K562 (cell line): ENCODE measurements at regions not wholly inside any gene's neighbourhood (a gene's known extent, or its start where the extent isn't known, plus 50 kb on each side); places are given as distances from the start of the nearest gene placed in this dataset.
A peak's percentile ranks its signal among the peaks of the same experiment; 100 is the strongest.

Experiments
- ATAC-seq: fragments of 200-7000 bp; cut with Tn5 transposase; 3 replicates; pipeline ENCODE4 v1.9.1; 2020; ENCODE audit warnings: moderate library complexity
- BruUV-seq: library from RNA; stranded (reverse); fragments of 400-500 nt; replicated peaks from 2 replicates; lab custom pipeline; 2021; lab: Mats Ljungman, UMichigan
- CTCF ChIA-PET: fragments of 300-600 bp; formaldehyde crosslinking; extraction: SDS; loops from one replicate; lab custom pipeline; 2021; ENCODE audit warnings: low intra/inter-chr PET ratio; lab: Yijun Ruan, JAX
- POLR2A ChIA-PET: fragments of 300-600, 350-650 bp; sonication (Branson Sonifier 250); formaldehyde crosslinking; extraction: SDS; loops from one replicate; lab custom pipeline; 2021; ENCODE audit warnings: antibody characterized with exemption, inconsistent platforms; lab: Yijun Ruan, JAX
- DNase-seq, 4 experiments: peaks; one replicate each; pipeline versions ENCODE4 v3.0.0 to v3.0.0-alpha.2; 2011 to 2018; ENCODE audit warnings: low spot score in 3 of 4, mixed read lengths in 3 of 4; ENCODE audit errors: extremely low read depth in 1 of 4
- FAIRE-seq: peaks from 2 replicates; lab custom pipeline; 2011; peaks lifted over from hg19 to GRCh38; lab: Jason Lieb, UNC
- H2AFZ ChIP-seq: 2 replicates; pipeline ENCODE4 v1.6.0; 2011; ENCODE audit warnings: low read depth, low read length, control low read depth, inconsistent platforms
- H3K27ac ChIP-seq: fragments of 200-600 bp; 3 replicates; pipeline ENCODE4 v1.8.0; 2011; ENCODE audit warnings: low read depth, mild to moderate bottlenecking, control low read depth, inconsistent platforms, low read length, moderate library complexity, mixed read lengths; ENCODE audit errors: extremely low read depth
- H3K27me3 ChIP-seq, 2 experiments: fragments of 300-600 bp in 1 of 2; 2 replicates in 1 of 2; 3 replicates in 1 of 2; pipeline versions ENCODE4 v1.6.0 to v1.8.0; 2011; ENCODE audit warnings: inconsistent platforms in 2 of 2, low read length in 2 of 2, mild to moderate bottlenecking in 1 of 2, mixed read lengths in 1 of 2, moderate library complexity in 1 of 2; ENCODE audit not compliant: control insufficient read depth in 2 of 2, insufficient read depth in 2 of 2
- H3K36me3 ChIP-seq: fragments of 300-600 bp; 3 replicates; pipeline ENCODE4 v1.8.0; 2011; ENCODE audit warnings: mild to moderate bottlenecking, low read length, inconsistent platforms; ENCODE audit not compliant: control insufficient read depth, insufficient read depth
- H3K4me1 ChIP-seq, 2 experiments: fragments of 200-600 bp in 1 of 2; replicated peaks in 1 of 2; 2 replicates in 1 of 2; 3 replicates in 1 of 2; pipeline versions ENCODE4 v1.5.1 to v1.8.0; 2011; ENCODE audit warnings: inconsistent platforms in 2 of 2, low read length in 2 of 2, mild to moderate bottlenecking in 1 of 2, mixed read lengths in 1 of 2, moderate library complexity in 1 of 2; ENCODE audit not compliant: control insufficient read depth in 2 of 2, insufficient read depth in 2 of 2
- H3K4me2 ChIP-seq: 2 replicates; pipeline ENCODE4 v1.6.1; 2011; ENCODE audit warnings: low read length, control low read depth, inconsistent platforms, mixed read lengths; ENCODE audit not compliant: insufficient read depth
- H3K4me3 ChIP-seq: fragments of 200-600 bp; sonication (generic), shearing (Covaris generic); 2 replicates; pipeline ENCODE4 v1.5.1; 2016; ENCODE audit warnings: control low read depth, inconsistent platforms
- H3K79me2 ChIP-seq: fragments of 200-600 bp; 3 replicates; pipeline ENCODE4 v1.8.0; 2011; ENCODE audit warnings: low read length, inconsistent platforms; ENCODE audit not compliant: control insufficient read depth, insufficient read depth
- H3K9ac ChIP-seq, 2 experiments: 2 replicates each; pipeline versions ENCODE4 v1.6.0 to v1.6.1; 2011; ENCODE audit warnings: low read depth in 2 of 2, low read length in 2 of 2, control low read depth in 1 of 2, inconsistent platforms in 1 of 2, mild to moderate bottlenecking in 1 of 2, mixed read lengths in 1 of 2; ENCODE audit not compliant: insufficient read depth in 1 of 2
- H3K9me1 ChIP-seq: one replicate; pipeline ENCODE4 v1.6.0; 2011; ENCODE audit warnings: inconsistent platforms, mild to moderate bottlenecking, low read length, moderate library complexity; ENCODE audit not compliant: control insufficient read depth, insufficient read depth
- H3K9me3 ChIP-seq: replicated peaks from 2 replicates; pipeline ENCODE4 v1.5.1; 2011; ENCODE audit warnings: low read depth, low read length, inconsistent platforms; ENCODE audit not compliant: control insufficient read depth, insufficient read depth
- H4K20me1 ChIP-seq: replicated peaks from 2 replicates; pipeline ENCODE4 v1.6.1; 2011; ENCODE audit warnings: low read length, inconsistent platforms, mixed read lengths; ENCODE audit not compliant: control insufficient read depth, insufficient read depth
- CEBPB ChIP-seq: fragments of 450-650 bp; IDR thresholded peaks from 2 replicates; pipeline ENCODE4 v1.6.1; 2016; ENCODE audit warnings: missing genetic modification characterization, missing compliant biosample characterization
- CEBPG ChIP-seq, 3 experiments: fragments of 200-800 bp in 1 of 3; sonication (Bioruptor generic) in 1 of 3; sonication (generic) in 1 of 3; formaldehyde crosslinking in 1 of 3; IDR thresholded peaks in 2 of 3; conservative IDR thresholded peaks in 1 of 3; 2 replicates each; pipeline versions ENCODE4 v1.6.1 to v1.8.0; 2016 to 2022; ENCODE audit warnings: missing compliant biosample characterization in 2 of 3, missing genetic modification characterization in 2 of 3, mild to moderate bottlenecking in 1 of 3, missing genetic modification reagents in 1 of 3
- MTA2 ChIP-seq: fragments of 450-650 bp; IDR thresholded peaks from 2 replicates; pipeline ENCODE4 v1.6.1; 2016; ENCODE audit warnings: low read depth
- SRSF1 ChIP-seq: fragments of 200-400 bp; formaldehyde crosslinking; IDR thresholded peaks from 2 replicates; pipeline ENCODE4 v1.6.1; 2017; ENCODE audit warnings: mild to moderate bottlenecking, low read depth, low read length, moderate library complexity
- ZNF316 ChIP-seq: fragments of 450-650 bp; IDR thresholded peaks from 2 replicates; pipeline ENCODE4 v1.6.1; 2016
- WGBS: fragments of 100-300 bp; shearing (Covaris generic); methylation state at CpG from one replicate; pipeline ENCODE4 v1.1.6; 2016; ENCODE audit warnings: low coverage, mixed read lengths; ENCODE audit not compliant: insufficient coverage; ENCODE audit errors: missing lambda C conversion rate; 5-methylcytosine and 5-hydroxymethylcytosine counted together
- in situ Hi-C: fragments of 300-500 bp; cut with MboI; formaldehyde crosslinking; loops from 4 replicates; pipeline ENCODE4 v1.15.0; 2018; ENCODE audit warnings: inconsistent platforms, mixed read lengths
- intact Hi-C: fragments of 100-400 bp; cut with micrococcal nuclease; formaldehyde crosslinking; loops from 2 replicates; pipeline ENCODE4 v1.14.2; 2022
- TF ChIP-seq, protein P1 (sequence below): fragments of 250-450 bp; sonication (Bioruptor Pico); IDR thresholded peaks from 2 replicates; pipeline ENCODE4 v1.8.0; 2021; ENCODE audit warnings: moderate library complexity, mild to moderate bottlenecking, inconsistent platforms

DNA sequence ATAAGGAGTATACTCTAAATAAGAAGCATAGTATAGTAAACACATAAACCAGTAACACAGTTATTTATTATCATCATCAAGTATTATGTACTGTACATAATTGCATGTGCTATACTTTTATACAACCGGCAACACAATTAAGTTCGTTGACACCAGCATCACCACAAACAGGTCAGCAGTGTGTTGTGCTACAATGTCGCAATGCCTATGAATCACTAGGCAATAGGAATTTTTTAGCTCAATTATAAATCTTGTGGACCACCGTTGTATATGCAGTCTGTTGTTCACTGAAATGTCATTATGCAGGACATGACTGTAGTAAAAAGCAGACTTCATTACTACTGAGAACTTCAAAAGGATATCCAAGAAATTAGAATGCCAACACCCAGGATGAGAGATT, 177.0 kb downstream of the PDCD6IP start:
- no peaks in the 10 kb centered on the region for H3K79me2 ChIP-seq
- H3K9ac ChIP-seq: no peak overlapping the region
- in situ Hi-C loops (no loop called here), intact Hi-C loops (no loop called here)
- 31% methylated on average over 4 of the region's 4 CpGs for whole genome bisulfite sequencing
- no peak overlapping the region for H3K4me2 ChIP-seq
- no peaks in the 10 kb centered on the region for H3K36me3 ChIP-seq
- POLR2A ChIA-PET: interaction anchor here (0.6 to 1.4 kb wide), 4 partner anchors 16 to 43 kb away, joined by 3 to 4 read pairs (median 3); no protein-coding TSS in a partner anchor
- no peak overlapping the region for H2AFZ ChIP-seq
- H4K20me1 ChIP-seq: no peaks in the 10 kb centered on the region
- no peaks in the 10 kb centered on the region for H3K9me1 ChIP-seq
- H3K4me3 ChIP-seq: no peak overlapping the region
- CTCF ChIA-PET: no interaction called here
- no peak for DNase-seq
- H3K9me3 ChIP-seq: 0 out of 2 replicates have a peak, but pooled peaks cover under 1% of the 10 kb centered on the region
- FAIRE-seq: no peak
- TF ChIP-seq ZNF316 (no peak), CEBPB (peak; percentile 66)
- no peak for ATAC-seq
- H3K27ac ChIP-seq: no peak overlapping the region
- BruUV-seq: no TSS peak
- peaks cover 0 to 2% of the 10 kb centered on the region in 2 experiments; a peak in 2 of 5 replicates for H3K4me1 ChIP-seq
- H3K27me3 ChIP-seq: no peaks in the 10 kb centered on the region

DNA sequence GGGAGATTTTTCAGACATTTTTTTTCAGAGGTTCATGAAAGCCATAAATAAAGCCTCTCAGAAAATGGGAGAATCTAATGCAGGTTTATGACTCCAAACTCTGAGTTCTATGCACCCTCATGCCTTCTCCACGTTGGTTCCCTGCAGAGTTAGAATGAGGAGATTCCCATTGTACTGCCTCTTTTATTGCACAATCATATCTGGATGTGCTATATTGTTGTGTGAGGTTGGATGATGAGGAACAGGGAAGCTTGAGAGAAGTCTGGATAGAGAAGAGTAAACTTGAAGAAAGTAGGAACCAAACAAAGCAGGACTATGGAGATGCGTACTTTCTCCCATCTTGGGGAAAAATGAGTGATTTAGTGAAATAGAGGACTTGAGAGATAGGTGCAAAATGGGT, 178.8 kb downstream of the PDCD6IP start:
- intact Hi-C loops: no loop called here
- H3K27me3 ChIP-seq: no peaks in the 10 kb centered on the region
- no peak overlapping the region for H3K4me3 ChIP-seq
- WGBS: 13% methylated on average over 2 of the region's 2 CpGs
- H4K20me1 ChIP-seq: no peaks in the 10 kb centered on the region
- H3K9me1 ChIP-seq: no peaks in the 10 kb centered on the region
- in situ Hi-C loops: no loop called here
- H3K9me3 ChIP-seq: no peaks in the 10 kb centered on the region
- H3K4me1 ChIP-seq: peaks cover 0 to 2% of the 10 kb centered on the region in 2 experiments; a peak in 1 of 5 replicates
- H2AFZ ChIP-seq: no peak overlapping the region
- BruUV-seq: no TSS peak
- no peaks in the 10 kb centered on the region for H3K36me3 ChIP-seq
- FAIRE-seq: no peak
- H3K79me2 ChIP-seq: no peaks in the 10 kb centered on the region
- H3K4me2 ChIP-seq: no peak overlapping the region
- TF ChIP-seq CEBPG (CRISPR knock-in tag; IDR thresholded peaks at IDR 0.05) (no peak), CEBPG (tag; conservative IDR thresholded peaks at IDR 0.05 in 1 of 2, IDR thresholded peaks at IDR 0.05 in 1 of 2) (peak; percentile 47 to 71; a peak in 3 of 4 replicates), SRSF1 (no peak), MTA2 (no peak), CEBPB (peak; percentile 84)
- TF ChIP-seq, protein P1, sequence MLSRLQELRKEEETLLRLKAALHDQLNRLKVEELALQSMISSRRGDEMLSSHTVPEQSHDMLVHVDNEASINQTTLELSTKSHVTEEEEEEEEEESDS: no peak
- CTCF ChIA-PET: no interaction called here
- no peak overlapping the region for H3K27ac ChIP-seq
- no peak overlapping the region for H3K9ac ChIP-seq
- no peak for ATAC-seq
- DNase-seq: no peak
- POLR2A ChIA-PET: interaction anchor here (0.9 kb wide), 1 partner anchor 22 kb away, joined by 3 read pairs; no protein-coding TSS in a partner anchor
